ENCODE measurements at regions not wholly inside any gene's neighbourhood (a gene's known extent, or its start where the extent isn't known, plus 50 kb on each side); places are given as distances from the start of the nearest gene placed in this dataset.

DNA sequence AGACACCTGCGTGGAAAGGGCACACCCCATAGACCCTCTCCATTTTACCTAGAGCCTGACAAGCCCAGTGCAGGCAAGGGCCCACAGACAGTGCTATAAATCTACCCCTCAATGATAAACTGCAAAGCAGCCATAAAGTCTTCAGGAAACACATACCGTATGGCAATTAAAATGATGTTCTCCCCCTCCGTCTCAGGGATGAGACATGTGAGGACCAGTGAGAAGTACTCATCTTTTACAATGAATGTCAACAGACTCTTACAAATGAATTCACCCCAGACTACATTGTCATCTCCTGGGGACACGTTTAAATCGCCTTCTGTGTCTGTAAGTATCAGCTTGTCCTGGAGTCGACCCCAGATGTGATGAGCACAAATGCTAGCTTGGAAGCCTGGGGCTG, 362.7 kb downstream of the ADGRD1 start:
- in situ Hi-C loops (cut with MboI; ENCODE audit: low sequenced_read_pairs): no loop called here
- Histone ChIP-seq H3K9me1 (ENCODE audit: insufficient read depth, low read length) (no peaks in the 10 kb centered on the region), H3K14ac (replicated peaks; ENCODE audit: low read depth, low read length) (no peak overlapping the region), H2BK15ac (ENCODE audit: low read depth, low read length) (no peak overlapping the region), H3K9ac (ENCODE audit: low read depth, low read length) (no peak overlapping the region), H2BK120ac (ENCODE audit: low read depth, low read length) (no peak overlapping the region), H2AFZ (replicated peaks; ENCODE audit: low read length, poor library complexity) (no peak overlapping the region), H3K27ac (ENCODE audit: insufficient read depth, low read length) (no peak overlapping the region), H3K79me1 (ENCODE audit: low read depth in 1 of 2, low read length in 2 of 2) (no peaks in the 10 kb centered on the region), H2AK5ac (ENCODE audit: low read depth, low read length) (no peak overlapping the region), H4K5ac (ENCODE audit: low read depth, low read length) (no peak overlapping the region), H2BK20ac (ENCODE audit: low read depth, low read length) (no peak overlapping the region), H4K91ac (ENCODE audit: insufficient read depth, low read depth, low read length) (no peak overlapping the region), H3K18ac (ENCODE audit: low read depth, low read length) (no peak overlapping the region), H3K56ac (ENCODE audit: extremely low read depth, insufficient read depth, low read length) (no peak overlapping the region), H3K4ac (ENCODE audit: low read depth, low read length) (no peak overlapping the region), H3K4me1 (ENCODE audit: control insufficient read depth, insufficient read depth, low read length) (no peaks in the 10 kb centered on the region), H2AK9ac (replicated peaks; ENCODE audit: low read depth, low read length, poor library complexity) (no peak overlapping the region), H3K4me2 (ENCODE audit: low read depth, low read length) (no peak overlapping the region), H3K23ac (ENCODE audit: low read depth, low read length) (no peak overlapping the region), H4K8ac (ENCODE audit: low read depth in 2 of 2, low read length in 2 of 2) (no peak overlapping the region), H3K27me3 (ENCODE audit: control insufficient read depth, insufficient read depth, low read length) (no peaks in the 10 kb centered on the region), H2BK5ac (ENCODE audit: low read depth, low read length, poor library complexity, severe bottlenecking) (no peak overlapping the region), H4K20me1 (ENCODE audit: insufficient read depth, low read length) (no peaks in the 10 kb centered on the region), H3K4me3 (ENCODE audit: insufficient read depth, low read depth, low read length) (no peak overlapping the region), H3K36me3 (ENCODE audit: control insufficient read depth, insufficient read depth, low read length) (no peaks in the 10 kb centered on the region), H3K9me3 (ENCODE audit: control insufficient read depth, insufficient read depth, low read length) (peaks cover 29% of the 10 kb centered on the region)
- ChIA-PET POLR2A (ENCODE audit: unreplicated experiment) (no interaction called here), CTCF (no interaction called here)
- BruUV-seq (replicated peaks): no TSS peak
- intact Hi-C loops (cut with micrococcal nuclease): no loop called here
- DNase-seq (no peak), ATAC-seq (ENCODE audit: low read depth) (no peak)
- dilution Hi-C loops (cut with HindIII; ENCODE audit: low sequenced_read_pairs, unreplicated experiment): no loop called here
- 67% methylated on average over 3 of the region's 6 CpGs; no CpG with 5 or more reads in 1 of the 2 experiments for WGBS, 2 experiments (ENCODE audit: extremely low coverage in 2 of 2, insufficient read length in 1 of 2)
- TF ChIP-seq, protein P1, sequence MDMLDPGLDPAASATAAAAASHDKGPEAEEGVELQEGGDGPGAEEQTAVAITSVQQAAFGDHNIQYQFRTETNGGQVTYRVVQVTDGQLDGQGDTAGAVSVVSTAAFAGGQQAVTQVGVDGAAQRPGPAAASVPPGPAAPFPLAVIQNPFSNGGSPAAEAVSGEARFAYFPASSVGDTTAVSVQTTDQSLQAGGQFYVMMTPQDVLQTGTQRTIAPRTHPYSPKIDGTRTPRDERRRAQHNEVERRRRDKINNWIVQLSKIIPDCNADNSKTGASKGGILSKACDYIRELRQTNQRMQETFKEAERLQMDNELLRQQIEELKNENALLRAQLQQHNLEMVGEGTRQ (IDR thresholded peaks at IDR 0.05; ENCODE audit: low read depth, low read length): no peak
- TF ChIP-seq, protein P2, sequence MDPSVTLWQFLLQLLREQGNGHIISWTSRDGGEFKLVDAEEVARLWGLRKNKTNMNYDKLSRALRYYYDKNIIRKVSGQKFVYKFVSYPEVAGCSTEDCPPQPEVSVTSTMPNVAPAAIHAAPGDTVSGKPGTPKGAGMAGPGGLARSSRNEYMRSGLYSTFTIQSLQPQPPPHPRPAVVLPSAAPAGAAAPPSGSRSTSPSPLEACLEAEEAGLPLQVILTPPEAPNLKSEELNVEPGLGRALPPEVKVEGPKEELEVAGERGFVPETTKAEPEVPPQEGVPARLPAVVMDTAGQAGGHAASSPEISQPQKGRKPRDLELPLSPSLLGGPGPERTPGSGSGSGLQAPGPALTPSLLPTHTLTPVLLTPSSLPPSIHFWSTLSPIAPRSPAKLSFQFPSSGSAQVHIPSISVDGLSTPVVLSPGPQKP (IDR thresholded peaks at IDR 0.05; ENCODE audit: borderline replicate concordance, low read depth, low read length): no peak
- no peak for TF ChIP-seq FOS (IDR thresholded peaks at IDR 0.05; ENCODE audit: low read depth, low read length)
- TF ChIP-seq CHD1 (IDR thresholded peaks at IDR 0.05; ENCODE audit: low read depth, low read length): no peak
- TF ChIP-seq RFX5 (IDR thresholded peaks at IDR 0.05; ENCODE audit: low read depth, low read length): no peak
- no peak for TF ChIP-seq CEBPB (IDR thresholded peaks at IDR 0.05; ENCODE audit: low read depth, low read length)

Data from IMR-90 (cell line).